PC-3 (cell line): ENCODE measurements at regions not wholly inside any gene's neighbourhood (a gene's known extent, or its start where the extent isn't known, plus 50 kb on each side); places are given as distances from the start of the nearest gene placed in this dataset.

Experiments used
- CTCF ChIP-seq: fragments of 300-600 bp; sonication (generic); conservative IDR thresholded peaks from 2 replicates; pipeline ENCODE4 v1.5.1; 2017; ENCODE audit warnings: antibody characterized with exemption, low read depth, mild to moderate bottlenecking, low read length
- EZH2 ChIP-seq: fragments of 300-600 bp; sonication (generic); IDR thresholded peaks from one replicate; pipeline ENCODE4 v1.6.1; 2017; ENCODE audit warnings: antibody characterized with exemption, mild to moderate bottlenecking, low read length; ENCODE audit not compliant: unreplicated experiment
- EZH2phosphoT487 ChIP-seq: fragments of 300-600 bp; sonication (generic); IDR thresholded peaks from 2 replicates; pipeline ENCODE4 v1.6.1; 2018; ENCODE audit warnings: mild to moderate bottlenecking, antibody characterized with exemption, low read length, borderline replicate concordance

- TF ChIP-seq CTCF = no peak
- TF ChIP-seq EZH2phosphoT487 = no peak
- TF ChIP-seq EZH2 = no peak
These were observed 190.7 kb downstream of the TENT4A start for GRCh38 chr5:6903934-6904333.
